HepG2 (cell line): ENCODE measurements at regions not wholly inside any gene's neighbourhood (a gene's known extent, or its start where the extent isn't known, plus 50 kb on each side); places are given as distances from the start of the nearest gene placed in this dataset.

ENCODE experiments used
- ATAC-seq: fragments of 200-7000 bp; cut with Tn5 transposase; 3 replicates; pipeline ENCODE4 v1.9.1; 2020; ENCODE audit warnings: mild to moderate bottlenecking, moderate library complexity
- BruUV-seq: library from RNA; stranded (reverse); fragments of 400-500 nt; replicated peaks from 2 replicates; lab custom pipeline; 2021; lab: Mats Ljungman, UMichigan
- CTCF ChIA-PET: fragments of 300-600 bp; formaldehyde crosslinking; extraction: SDS; loops from one replicate; lab custom pipeline; 2021; ENCODE audit warnings: low total read pairs, inconsistent platforms, low intra/inter-chr PET ratio; lab: Yijun Ruan, JAX
- POLR2A ChIA-PET: fragments of 350-600 bp; sonication (Branson Sonifier 250); formaldehyde crosslinking; loops from one replicate; lab custom pipeline; 2020; ENCODE audit warnings: antibody characterized with exemption, inconsistent platforms; lab: Yijun Ruan, JAX
- DNase-seq: peaks from one replicate; pipeline ENCODE4 v3.0.0-alpha.2; 2015; ENCODE audit warnings: low spot score
- FAIRE-seq: peaks from 3 replicates; lab custom pipeline; 2011; peaks lifted over from hg19 to GRCh38; lab: Jason Lieb, UNC
- H2AFZ ChIP-seq: one replicate; pipeline ENCODE4 v1.6.1; 2011; ENCODE audit warnings: low read length, inconsistent platforms
- H3K27ac ChIP-seq: fragments of 300-600 bp; 3 replicates; pipeline ENCODE4 v1.8.0; 2011; ENCODE audit warnings: mixed run types, mild to moderate bottlenecking, mixed read lengths, low read length, inconsistent platforms; ENCODE audit not compliant: insufficient read depth; ENCODE audit errors: extremely low read length
- H3K27me3 ChIP-seq, 2 experiments: fragments of 200-600 bp in 1 of 2; 2 replicates in 1 of 2; 3 replicates in 1 of 2; pipeline versions ENCODE4 v1.6.0 to v1.8.0; 2011; ENCODE audit warnings: low read length in 2 of 2, mild to moderate bottlenecking in 2 of 2, moderate library complexity in 2 of 2, inconsistent platforms in 1 of 2; ENCODE audit not compliant: insufficient read depth in 2 of 2, control insufficient read depth in 1 of 2
- H3K36me3 ChIP-seq, 2 experiments: fragments of 200-600 bp in 1 of 2; replicated peaks in 1 of 2; 2 replicates in 1 of 2; 3 replicates in 1 of 2; pipeline versions ENCODE4 v1.5.1 to v1.8.0; 2011; ENCODE audit warnings: low read length in 2 of 2, inconsistent platforms in 1 of 2; ENCODE audit not compliant: insufficient read depth in 2 of 2, control insufficient read depth in 1 of 2
- H3K4me1 ChIP-seq: 2 replicates; pipeline ENCODE4 v1.5.1; 2012; ENCODE audit warnings: low read length, inconsistent platforms; ENCODE audit not compliant: insufficient read depth
- H3K4me2 ChIP-seq: 2 replicates; pipeline ENCODE4 v1.6.0; 2011; ENCODE audit warnings: low read depth, low read length, inconsistent platforms
- H3K4me3 ChIP-seq, 3 experiments: fragments of 200-600 bp in 1 of 3; sonication (generic), shearing (Covaris generic) in 1 of 3; replicated peaks in 1 of 3; 2 replicates each; pipeline ENCODE4 v1.5.1; 2011 to 2016; ENCODE audit warnings: low read length in 3 of 3, inconsistent platforms in 2 of 3, low read depth in 2 of 3, mild to moderate bottlenecking in 2 of 3, control low read depth in 1 of 3, mixed read lengths in 1 of 3; ENCODE audit not compliant: insufficient read depth in 1 of 3
- H3K79me2 ChIP-seq: one replicate; pipeline ENCODE4 v1.6.1; 2011; ENCODE audit warnings: low read length, inconsistent platforms; ENCODE audit not compliant: insufficient read depth
- H3K9ac ChIP-seq: 2 replicates; pipeline ENCODE4 v1.6.0; 2011; ENCODE audit warnings: mild to moderate bottlenecking, low read depth, low read length, inconsistent platforms; ENCODE audit not compliant: insufficient read depth
- H3K9me3 ChIP-seq: 2 replicates; pipeline ENCODE4 v1.5.1; 2012; ENCODE audit warnings: mild to moderate bottlenecking, low read length
- H4K20me1 ChIP-seq: 2 replicates; pipeline ENCODE4 v1.6.0; 2011; ENCODE audit warnings: inconsistent platforms, mild to moderate bottlenecking, low read length, moderate library complexity; ENCODE audit not compliant: insufficient read depth
- ARNT2 ChIP-seq: sonication (generic); formaldehyde crosslinking; IDR thresholded peaks from 2 replicates; pipeline ENCODE4 v1.8.0; 2022; ENCODE audit warnings: mild to moderate bottlenecking, low read depth, missing genetic modification reagents, moderate library complexity
- GABPA ChIP-seq, 2 experiments: IDR thresholded peaks; 2 replicates each; pipeline ENCODE4 v1.6.1; 2011 to 2016; ENCODE audit warnings: low read depth in 2 of 2, low read length in 1 of 2, missing biosample characterization in 1 of 2, missing genetic modification characterization in 1 of 2
- HNRNPLL ChIP-seq: fragments of 200-400 bp; formaldehyde crosslinking; IDR thresholded peaks from 2 replicates; pipeline ENCODE4 v1.6.1; 2017; ENCODE audit warnings: mild to moderate bottlenecking, low read depth, low read length; ENCODE audit not compliant: poor library complexity, severe bottlenecking
- HNRNPUL1 ChIP-seq: fragments of 200-400 bp; formaldehyde crosslinking; IDR thresholded peaks from 2 replicates; pipeline ENCODE4 v1.6.1; 2017; ENCODE audit warnings: low read depth, mild to moderate bottlenecking, low read length, moderate library complexity
- IKZF5 ChIP-seq: IDR thresholded peaks from 2 replicates; pipeline ENCODE4 v1.6.1; 2018; ENCODE audit warnings: missing genetic modification reagents, mild to moderate bottlenecking, missing compliant biosample characterization
- IRF2 ChIP-seq: IDR thresholded peaks from 2 replicates; pipeline ENCODE4 v1.6.1; 2018; ENCODE audit warnings: missing genetic modification reagents, missing compliant biosample characterization
- NR2C2 ChIP-seq: sonication (generic); formaldehyde crosslinking; IDR thresholded peaks from 2 replicates; pipeline ENCODE4 v1.4.0; 2020; ENCODE audit warnings: missing genetic modification reagents, mild to moderate bottlenecking, moderate library complexity, borderline replicate concordance
- ZBTB2 ChIP-seq: sonication (generic); formaldehyde crosslinking; IDR thresholded peaks from 2 replicates; pipeline ENCODE4 v1.8.0; 2022; ENCODE audit warnings: low read depth, missing genetic modification reagents
- ZMAT5 ChIP-seq: sonication (generic); formaldehyde crosslinking; IDR thresholded peaks from 2 replicates; pipeline ENCODE4 v1.5.0; 2020; ENCODE audit warnings: mild to moderate bottlenecking, low read depth, missing genetic modification reagents, borderline replicate concordance
- ZNF552 ChIP-seq: sonication (generic); formaldehyde crosslinking; IDR thresholded peaks from 2 replicates; pipeline ENCODE4 v1.9.0; 2022; ENCODE audit warnings: missing genetic modification reagents, mild to moderate bottlenecking, borderline replicate concordance
- ZNF746 ChIP-seq: sonication (generic); formaldehyde crosslinking; IDR thresholded peaks from 2 replicates; pipeline ENCODE4 v1.8.0; 2022; ENCODE audit warnings: mild to moderate bottlenecking, missing genetic modification reagents
- ZUFSP ChIP-seq: sonication (generic); formaldehyde crosslinking; IDR thresholded peaks from 2 replicates; pipeline ENCODE4 v1.9.0; 2021; ENCODE audit warnings: missing genetic modification reagents, mild to moderate bottlenecking, borderline replicate concordance
- WGBS: methylation state at CpG from one replicate; pipeline ENCODE4 v1.1.6; 2017; ENCODE audit warnings: low lambda C conversion rate; 5-methylcytosine and 5-hydroxymethylcytosine counted together
- in situ Hi-C: cut with HindIII; loops from 2 replicates; pipeline ENCODE4 v1.10.0; 2017; ENCODE audit warnings: low pct_unique_long_range_greater_than_20kb; ENCODE audit not compliant: extremely low pct_ligation_motif_present
- intact Hi-C: fragments of 100-400 bp; cut with micrococcal nuclease; formaldehyde crosslinking; loops from one replicate; pipeline ENCODE4 v1.10.0; 2022; ENCODE audit not compliant: unreplicated experiment

GRCh38 chr21:19842601-19843000 is 1155.6 kb upstream of the NCAM2 start (continued):
- TF ChIP-seq ZUFSP (CRISPR knock-in tag), result no peak
- no peak for TF ChIP-seq IKZF5 (CRISPR knock-in tag)

- in situ Hi-C loops, result no loop called here
- Histone ChIP-seq H3K27ac (no peak overlapping the region), H3K4me3 (no peak overlapping the region), H3K4me2 (no peak overlapping the region), H3K9ac (no peak overlapping the region), H3K36me3 (no peaks in the 10 kb centered on the region), H3K4me1 (no peaks in the 10 kb centered on the region), H3K79me2 (no peaks in the 10 kb centered on the region), H4K20me1 (no peaks in the 10 kb centered on the region), H3K9me3 (peaks cover 66% of the 10 kb centered on the region), H2AFZ (no peak overlapping the region), H3K27me3 (no peaks in the 10 kb centered on the region; a peak in 1 of 5 replicates)
- no TSS peak for BruUV-seq
- CTCF ChIA-PET, result no interaction called here
- no peak for TF ChIP-seq ZBTB2 (CRISPR knock-in tag)
- no peak for TF ChIP-seq NR2C2 (CRISPR knock-in tag)
- TF ChIP-seq HNRNPUL1, result no peak
- no peak for TF ChIP-seq ZNF746 (CRISPR knock-in tag)
- no peak for TF ChIP-seq GABPA (IDR thresholded peaks at IDR 0.05; ENCODE audit: low read depth, low read length)
- TF ChIP-seq GABPA (CRISPR knock-in tag; IDR thresholded peaks at IDR 0.05; ENCODE audit: low read depth), result no peak
- no peak for TF ChIP-seq HNRNPLL
- no peak for TF ChIP-seq ARNT2 (CRISPR knock-in tag)
- TF ChIP-seq ZNF552 (CRISPR knock-in tag), result no peak
- no peak for TF ChIP-seq IRF2 (CRISPR knock-in tag)
- TF ChIP-seq ZMAT5 (CRISPR knock-in tag), result no peak
- WGBS, result 2% methylated on average over 2 of the region's 2 CpGs
- POLR2A ChIA-PET, result no interaction called here
- intact Hi-C loops, result no loop called here
- no peak for DNase-seq
- no peak for ATAC-seq
- FAIRE-seq, result no peak
These were observed 1153.9 kb upstream of the NCAM2 start for GRCh38 chr21:19844334-19844733.
